ENCODE measurements at regions not wholly inside any gene's neighbourhood (a gene's known extent, or its start where the extent isn't known, plus 50 kb on each side); places are given as distances from the start of the nearest gene placed in this dataset.

- Histone ChIP-seq H3K27me3 (ENCODE audit: control insufficient read depth, insufficient read depth, low read length) (no peaks in the 10 kb centered on the region), H3K36me3 (ENCODE audit: control insufficient read depth, insufficient read depth, low read length) (no peaks in the 10 kb centered on the region), H3K9me3 (ENCODE audit: control insufficient read depth, insufficient read depth, low read length) (no peaks in the 10 kb centered on the region), H3K4me3 (ENCODE audit: low read length) (no peak overlapping the region), H3K27ac (ENCODE audit: low read length) (no peak overlapping the region), H3K4me1 (ENCODE audit: control insufficient read depth, insufficient read depth, low read length) (no peaks in the 10 kb centered on the region)
- ATAC-seq (no peak), DNase-seq (no peak)
- peaks cover 0 to 2% of the 10 kb centered on the region in 2 donors for H3K9me3 Mint-ChIP-seq
- WGBS (ENCODE audit: insufficient coverage): 100% methylated on average over 1 of the region's 2 CpGs
- no peaks in the 10 kb centered on the region for H3K27me3 Mint-ChIP-seq (ENCODE audit: low read depth in 2 of 2)
- no peak overlapping the region for H3K27ac Mint-ChIP-seq
- H3K4me3 Mint-ChIP-seq: no peak overlapping the region
- TF ChIP-seq, protein P1, sequence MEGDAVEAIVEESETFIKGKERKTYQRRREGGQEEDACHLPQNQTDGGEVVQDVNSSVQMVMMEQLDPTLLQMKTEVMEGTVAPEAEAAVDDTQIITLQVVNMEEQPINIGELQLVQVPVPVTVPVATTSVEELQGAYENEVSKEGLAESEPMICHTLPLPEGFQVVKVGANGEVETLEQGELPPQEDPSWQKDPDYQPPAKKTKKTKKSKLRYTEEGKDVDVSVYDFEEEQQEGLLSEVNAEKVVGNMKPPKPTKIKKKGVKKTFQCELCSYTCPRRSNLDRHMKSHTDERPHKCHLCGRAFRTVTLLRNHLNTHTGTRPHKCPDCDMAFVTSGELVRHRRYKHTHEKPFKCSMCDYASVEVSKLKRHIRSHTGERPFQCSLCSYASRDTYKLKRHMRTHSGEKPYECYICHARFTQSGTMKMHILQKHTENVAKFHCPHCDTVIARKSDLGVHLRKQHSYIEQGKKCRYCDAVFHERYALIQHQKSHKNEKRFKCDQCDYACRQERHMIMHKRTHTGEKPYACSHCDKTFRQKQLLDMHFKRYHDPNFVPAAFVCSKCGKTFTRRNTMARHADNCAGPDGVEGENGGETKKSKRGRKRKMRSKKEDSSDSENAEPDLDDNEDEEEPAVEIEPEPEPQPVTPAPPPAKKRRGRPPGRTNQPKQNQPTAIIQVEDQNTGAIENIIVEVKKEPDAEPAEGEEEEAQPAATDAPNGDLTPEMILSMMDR (IDR thresholded peaks at IDR 0.05): no peak
- no peaks in the 10 kb centered on the region for H3K36me3 Mint-ChIP-seq
- H3K4me1 Mint-ChIP-seq: no peaks in the 10 kb centered on the region
- intact Hi-C loops (cut with micrococcal nuclease): no loop called here
Observed at GRCh38 chr20:6397115-6397514, 274.3 kb upstream of the FERMT1 start.

DNA sequence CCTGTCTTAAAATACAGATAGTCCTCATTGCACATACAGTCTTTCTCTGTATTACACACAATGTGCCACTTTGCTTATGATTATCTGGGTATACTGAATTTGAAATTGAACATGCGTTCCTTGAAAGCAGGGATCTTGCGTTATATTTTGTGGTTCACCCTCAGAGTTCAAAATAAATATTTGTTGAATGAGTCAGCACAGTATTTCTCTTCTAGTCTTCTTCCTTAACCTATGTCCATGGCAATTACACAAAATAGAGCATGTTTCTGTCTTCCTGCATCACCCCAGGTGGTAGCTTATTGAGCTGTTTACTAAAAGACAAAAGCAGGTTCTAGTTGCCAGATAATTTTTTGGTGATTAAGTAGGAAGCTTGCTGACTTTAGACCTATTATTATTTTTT, 272.9 kb upstream of the FERMT1 start:
- no peak for DNase-seq
- Histone ChIP-seq H3K27me3 (ENCODE audit: control insufficient read depth, insufficient read depth, low read length) (no peaks in the 10 kb centered on the region), H3K9me3 (ENCODE audit: control insufficient read depth, insufficient read depth, low read length) (no peaks in the 10 kb centered on the region), H3K36me3 (ENCODE audit: control insufficient read depth, insufficient read depth, low read length) (no peaks in the 10 kb centered on the region), H3K27ac (ENCODE audit: low read length) (no peak overlapping the region), H3K4me3 (ENCODE audit: low read length) (no peak overlapping the region), H3K4me1 (ENCODE audit: control insufficient read depth, insufficient read depth, low read length) (no peaks in the 10 kb centered on the region)
- Mint-ChIP-seq H3K27me3 (ENCODE audit: low read depth in 2 of 2) (no peaks in the 10 kb centered on the region), H3K9me3 (peaks cover 0 to 2% of the 10 kb centered on the region in 2 donors), H3K27ac (no peak overlapping the region), H3K4me3 (no peak overlapping the region), H3K36me3 (no peaks in the 10 kb centered on the region), H3K4me1 (no peaks in the 10 kb centered on the region)
- intact Hi-C loops (cut with micrococcal nuclease): no loop called here
- 0% methylated on average over 1 of the region's 2 CpGs for WGBS (ENCODE audit: insufficient coverage)
- no peak for ATAC-seq
- TF ChIP-seq, protein P1 (IDR thresholded peaks at IDR 0.05): no peak

- H3K4me3 Mint-ChIP-seq: no peak overlapping the region
- intact Hi-C loops (cut with micrococcal nuclease): no loop called here
- no peaks in the 10 kb centered on the region for H3K4me1 ChIP-seq (ENCODE audit: control insufficient read depth, insufficient read depth, low read length)
- TF ChIP-seq, protein P1 (IDR thresholded peaks at IDR 0.05): no peak
- WGBS (ENCODE audit: insufficient coverage): 89% methylated on average over 2 of the region's 4 CpGs
- no peak overlapping the region for H3K27ac Mint-ChIP-seq
- DNase-seq (no peak), ATAC-seq (no peak)
- no peaks in the 10 kb centered on the region for H3K36me3 ChIP-seq (ENCODE audit: control insufficient read depth, insufficient read depth, low read length)
- H3K4me1 Mint-ChIP-seq: no peaks in the 10 kb centered on the region
- H3K4me3 ChIP-seq (ENCODE audit: low read length): no peak overlapping the region
- H3K27ac ChIP-seq (ENCODE audit: low read length): no peak overlapping the region
- H3K36me3 Mint-ChIP-seq: no peaks in the 10 kb centered on the region
- no peaks in the 10 kb centered on the region for H3K27me3 Mint-ChIP-seq (ENCODE audit: low read depth in 2 of 2)
- no peaks in the 10 kb centered on the region for H3K27me3 ChIP-seq (ENCODE audit: control insufficient read depth, insufficient read depth, low read length)
- no peaks in the 10 kb centered on the region for H3K9me3 Mint-ChIP-seq
- H3K9me3 ChIP-seq (ENCODE audit: control insufficient read depth, insufficient read depth, low read length): no peaks in the 10 kb centered on the region
Observed at GRCh38 chr20:6388671-6389197, 265.9 kb upstream of the FERMT1 start.

DNA sequence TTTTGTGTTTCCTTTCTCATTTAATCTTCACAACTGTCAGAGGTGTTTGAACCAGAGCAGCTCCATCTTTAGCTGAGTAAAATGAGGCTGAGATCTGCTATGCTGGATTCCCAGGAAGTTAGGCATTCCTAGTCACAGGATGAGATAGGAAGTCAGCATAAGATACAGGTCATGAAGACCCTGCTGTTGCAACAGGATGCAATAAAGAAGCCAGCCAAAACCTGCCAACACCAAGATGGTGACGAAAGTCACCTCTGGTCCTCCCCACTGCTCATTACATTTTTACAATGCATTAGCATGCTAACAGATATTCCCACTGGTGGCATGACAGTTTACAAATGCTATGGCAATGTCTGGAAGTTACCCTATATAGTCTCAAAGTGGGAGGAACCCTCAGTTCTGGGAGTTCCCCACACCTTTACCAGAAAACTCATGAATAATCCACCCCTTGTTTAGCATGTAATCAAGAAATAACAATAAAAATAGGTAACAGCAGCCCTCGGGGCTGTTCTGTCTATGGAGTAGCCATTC, 262.2 kb upstream of the FERMT1 start:
- no peak for DNase-seq
- Mint-ChIP-seq H3K4me3 (no peak overlapping the region), H3K27ac (no peak overlapping the region), H3K9me3 (peaks cover 0 to 2% of the 10 kb centered on the region in 2 donors), H3K27me3 (ENCODE audit: low read depth in 2 of 2) (no peaks in the 10 kb centered on the region), H3K36me3 (no peaks in the 10 kb centered on the region), H3K4me1 (no peaks in the 10 kb centered on the region)
- Histone ChIP-seq H3K36me3 (ENCODE audit: control insufficient read depth, insufficient read depth, low read length) (no peaks in the 10 kb centered on the region), H3K4me1 (ENCODE audit: control insufficient read depth, insufficient read depth, low read length) (no peaks in the 10 kb centered on the region), H3K9me3 (ENCODE audit: control insufficient read depth, insufficient read depth, low read length) (no peaks in the 10 kb centered on the region), H3K27ac (ENCODE audit: low read length) (no peak overlapping the region), H3K4me3 (ENCODE audit: low read length) (no peak overlapping the region), H3K27me3 (ENCODE audit: control insufficient read depth, insufficient read depth, low read length) (no peaks in the 10 kb centered on the region)
- TF ChIP-seq, protein P1 (IDR thresholded peaks at IDR 0.05): no peak
- ATAC-seq: no peak
- 87% methylated on average over 2 of the region's 2 CpGs for WGBS (ENCODE audit: insufficient coverage)
- intact Hi-C loops (cut with micrococcal nuclease): no loop called here

Data from natural killer cell (primary cell).